GM18858 (cell line): ENCODE measurements at regions not wholly inside any gene's neighbourhood (a gene's known extent, or its start where the extent isn't known, plus 50 kb on each side); places are given as distances from the start of the nearest gene placed in this dataset.

Source experiments
- ATAC-seq: cut with Tn5 transposase; IDR thresholded peaks from one replicate; pipeline ENCODE4 v1.9.1; 2021; ENCODE audit not compliant: unreplicated experiment

- no peak for ATAC-seq
Observed at GRCh38 chr15:62988701-62989100, 53.8 kb upstream of the TPM1 start.

GRCh38 chr15:62989366-62990055 is 53.0 kb upstream of the TPM1 start:
- no peak for ATAC-seq

- no peak for ATAC-seq
Observed at GRCh38 chr15:62991698-62992097, 50.8 kb upstream of the TPM1 start.

- no peak for ATAC-seq
Observed at GRCh38 chr15:62992302-62992701, 50.2 kb upstream of the TPM1 start.
